ENCODE measurements at regions not wholly inside any gene's neighbourhood (a gene's known extent, or its start where the extent isn't known, plus 50 kb on each side); places are given as distances from the start of the nearest gene placed in this dataset.
"Not testable (repeated sequence)": the region's sequence is repeated elsewhere in the genome, so short reads cannot be mapped to it uniquely, and the experiment has no call there.

GRCh38 chr12:59317598-59317997 is 278.2 kb upstream of the SLC16A7 start:
- Histone ChIP-seq H3K9me3 (ENCODE audit: control insufficient read depth in 2 of 2, insufficient read depth in 1 of 2, low read length in 1 of 2) (peaks cover 0 to 3% of the 10 kb centered on the region in 2 donors), H3K27me3 (ENCODE audit: control insufficient read depth in 2 of 2, insufficient read depth in 1 of 2, low read length in 1 of 2) (no peaks in the 10 kb centered on the region), H3K27ac (ENCODE audit: low read depth in 1 of 2, low read length in 1 of 2) (no peak overlapping the region), H3K4me1 (ENCODE audit: control insufficient read depth in 2 of 2, insufficient read depth in 2 of 2, low read length in 2 of 2) (no peaks in the 10 kb centered on the region), H3K4me3 (ENCODE audit: low read length in 2 of 2) (no peak overlapping the region), H3K36me3 (ENCODE audit: control insufficient read depth in 2 of 2, insufficient read depth in 2 of 2, low read length in 1 of 2) (no peaks in the 10 kb centered on the region)
- WGBS: 95% methylated on average over 6 of the region's 6 CpGs
- no peak for DNase-seq (ENCODE audit: low read depth in 6 of 9, low spot score in 9 of 9)

GRCh38 chr12:59316938-59317337 is 278.9 kb upstream of the SLC16A7 start:
- H3K4me3 ChIP-seq (ENCODE audit: low read length in 2 of 2): no peak overlapping the region
- H3K36me3 ChIP-seq (ENCODE audit: control insufficient read depth in 2 of 2, insufficient read depth in 2 of 2, low read length in 1 of 2): no peaks in the 10 kb centered on the region
- H3K9me3 ChIP-seq (ENCODE audit: control insufficient read depth in 2 of 2, insufficient read depth in 1 of 2, low read length in 1 of 2): peaks cover 0 to 3% of the 10 kb centered on the region in 2 donors
- DNase-seq (ENCODE audit: low read depth in 6 of 9, low spot score in 9 of 9): no peak
- H3K27ac ChIP-seq (ENCODE audit: low read depth in 1 of 2, low read length in 1 of 2): no peak overlapping the region
- WGBS: 98% methylated on average over 3 of the region's 3 CpGs
- no peaks in the 10 kb centered on the region for H3K27me3 ChIP-seq (ENCODE audit: control insufficient read depth in 2 of 2, insufficient read depth in 1 of 2, low read length in 1 of 2)
- no peaks in the 10 kb centered on the region for H3K4me1 ChIP-seq (ENCODE audit: control insufficient read depth in 2 of 2, insufficient read depth in 2 of 2, low read length in 2 of 2)

- not testable (repeated sequence) for H3K4me1 ChIP-seq (ENCODE audit: control insufficient read depth in 2 of 2, insufficient read depth in 2 of 2, low read length in 2 of 2); H3K9me3 ChIP-seq (ENCODE audit: control insufficient read depth in 2 of 2, insufficient read depth in 1 of 2, low read length in 1 of 2); H3K27me3 ChIP-seq (ENCODE audit: control insufficient read depth in 2 of 2, insufficient read depth in 1 of 2, low read length in 1 of 2); H3K27ac ChIP-seq (ENCODE audit: low read depth in 1 of 2, low read length in 1 of 2); DNase-seq (ENCODE audit: low read depth in 6 of 9, low spot score in 9 of 9); H3K36me3 ChIP-seq (ENCODE audit: control insufficient read depth in 2 of 2, insufficient read depth in 2 of 2, low read length in 1 of 2); H3K4me3 ChIP-seq (ENCODE audit: low read length in 2 of 2)
- 97% methylated on average over 13 of the region's 13 CpGs for WGBS
Observed at GRCh38 chr12:59316354-59316753, 279.5 kb upstream of the SLC16A7 start.

DNA sequence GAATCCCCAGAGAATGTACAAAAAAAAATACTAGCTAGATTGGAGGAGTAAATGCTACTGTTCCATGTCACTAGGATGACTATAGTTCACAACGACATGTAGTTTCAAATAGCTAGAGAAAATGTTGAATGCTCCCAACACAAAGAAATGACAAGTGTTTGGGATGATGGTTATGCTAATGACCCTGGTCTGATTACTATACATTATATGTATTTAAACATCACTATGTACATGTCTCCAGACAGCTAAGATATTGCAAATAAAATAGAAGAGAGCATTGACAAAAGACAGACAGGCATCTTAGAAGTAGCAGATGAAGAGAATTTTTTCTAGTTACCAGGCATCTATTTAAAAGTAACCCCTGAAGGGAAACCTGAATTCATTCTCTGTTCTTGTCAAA is 281.6 kb upstream of the SLC16A7 start:
- H3K27ac ChIP-seq (ENCODE audit: low read depth in 1 of 2, low read length in 1 of 2): no peak overlapping the region
- no peaks in the 10 kb centered on the region for H3K4me1 ChIP-seq (ENCODE audit: control insufficient read depth in 2 of 2, insufficient read depth in 2 of 2, low read length in 2 of 2)
- H3K4me3 ChIP-seq (ENCODE audit: low read length in 2 of 2): no peak overlapping the region
- H3K36me3 ChIP-seq (ENCODE audit: control insufficient read depth in 2 of 2, insufficient read depth in 2 of 2, low read length in 1 of 2): no peaks in the 10 kb centered on the region
- peaks cover 0 to 3% of the 10 kb centered on the region in 2 donors for H3K9me3 ChIP-seq (ENCODE audit: control insufficient read depth in 2 of 2, insufficient read depth in 1 of 2, low read length in 1 of 2)
- no peaks in the 10 kb centered on the region for H3K27me3 ChIP-seq (ENCODE audit: control insufficient read depth in 2 of 2, insufficient read depth in 1 of 2, low read length in 1 of 2)
- 93% methylated on average over 1 of the region's 1 CpG for WGBS
- DNase-seq (ENCODE audit: low read depth in 6 of 9, low spot score in 9 of 9): no peak

DNA sequence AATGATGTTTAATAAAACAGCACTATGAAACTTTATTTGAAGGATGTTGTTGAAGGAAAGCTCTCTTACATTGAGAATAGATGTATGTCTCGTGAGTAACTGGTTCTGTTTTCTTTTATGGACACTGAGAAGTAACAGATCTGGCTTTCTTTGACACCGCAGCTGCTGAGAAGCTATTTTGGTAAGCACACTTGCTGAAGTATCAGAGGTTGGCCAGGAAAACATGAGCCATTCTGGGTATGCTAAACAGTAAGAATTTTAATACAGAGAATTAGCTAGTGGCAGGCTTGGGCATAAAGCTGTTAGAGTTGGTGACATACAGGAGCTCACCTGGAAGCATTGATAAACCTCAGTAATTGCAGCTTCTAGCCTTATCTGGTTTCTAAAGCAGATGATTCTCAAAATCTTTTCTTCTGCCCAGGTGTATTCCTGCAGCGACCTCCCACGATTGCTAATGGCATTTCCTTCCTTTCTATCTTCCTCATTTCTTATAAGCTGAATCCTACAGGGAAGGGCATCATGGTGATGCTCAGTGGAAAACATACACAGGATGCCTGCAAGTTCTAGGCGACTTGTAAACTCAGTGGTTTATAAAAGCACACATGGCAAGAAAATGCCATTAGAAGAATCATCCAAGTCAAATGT is 291.6 kb upstream of the SLC16A7 start:
- 72% methylated on average over 5 of the region's 5 CpGs for WGBS
- DNase-seq (ENCODE audit: low read depth in 6 of 9, low spot score in 9 of 9): no peak
- H3K4me3 ChIP-seq (ENCODE audit: low read length in 2 of 2): no peak overlapping the region
- H3K36me3 ChIP-seq (ENCODE audit: control insufficient read depth in 2 of 2, insufficient read depth in 2 of 2, low read length in 1 of 2): no peaks in the 10 kb centered on the region
- H3K27ac ChIP-seq (ENCODE audit: low read depth in 1 of 2, low read length in 1 of 2): no peak overlapping the region
- H3K9me3 ChIP-seq (ENCODE audit: control insufficient read depth in 2 of 2, insufficient read depth in 1 of 2, low read length in 1 of 2): no peaks in the 10 kb centered on the region
- H3K4me1 ChIP-seq (ENCODE audit: control insufficient read depth in 2 of 2, insufficient read depth in 2 of 2, low read length in 2 of 2): no peaks in the 10 kb centered on the region
- H3K27me3 ChIP-seq (ENCODE audit: control insufficient read depth in 2 of 2, insufficient read depth in 1 of 2, low read length in 1 of 2): no peaks in the 10 kb centered on the region

DNA sequence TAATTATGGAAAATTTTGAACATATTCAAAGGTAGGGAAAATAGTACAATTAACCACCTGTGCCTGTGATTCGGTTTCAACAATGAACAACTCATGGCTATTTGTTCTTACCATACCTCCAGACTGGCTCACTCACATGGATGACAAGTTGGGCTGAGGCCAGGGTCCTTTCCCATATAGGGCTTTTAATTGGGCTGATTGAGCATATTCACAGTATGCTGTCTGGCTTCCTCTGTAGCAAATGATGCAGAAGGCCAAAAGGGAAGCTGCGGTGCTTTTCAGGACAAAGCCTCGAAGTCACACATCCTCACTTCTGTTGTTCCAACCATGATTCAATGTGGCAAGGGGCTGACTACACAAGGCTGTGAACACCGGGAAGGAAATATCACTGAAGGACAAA is 297.5 kb upstream of the SLC16A7 start:
- H3K27me3 ChIP-seq (ENCODE audit: control insufficient read depth in 2 of 2, insufficient read depth in 1 of 2, low read length in 1 of 2): no peaks in the 10 kb centered on the region
- no peaks in the 10 kb centered on the region for H3K4me1 ChIP-seq (ENCODE audit: control insufficient read depth in 2 of 2, insufficient read depth in 2 of 2, low read length in 2 of 2)
- H3K4me3 ChIP-seq (ENCODE audit: low read length in 2 of 2): no peak overlapping the region

GRCh38 chr12:59294221-59294620 is 301.6 kb upstream of the SLC16A7 start:
- no peak for DNase-seq (ENCODE audit: low read depth in 6 of 9, low spot score in 9 of 9)
- no peaks in the 10 kb centered on the region for H3K9me3 ChIP-seq (ENCODE audit: control insufficient read depth in 2 of 2, insufficient read depth in 1 of 2, low read length in 1 of 2)
- no peaks in the 10 kb centered on the region for H3K27me3 ChIP-seq (ENCODE audit: control insufficient read depth in 2 of 2, insufficient read depth in 1 of 2, low read length in 1 of 2)
- H3K27ac ChIP-seq (ENCODE audit: low read depth in 1 of 2, low read length in 1 of 2): no peak overlapping the region
- no peak overlapping the region for H3K4me3 ChIP-seq (ENCODE audit: low read length in 2 of 2)
- WGBS: 86% methylated on average over 5 of the region's 5 CpGs
- no peaks in the 10 kb centered on the region for H3K36me3 ChIP-seq (ENCODE audit: control insufficient read depth in 2 of 2, insufficient read depth in 2 of 2, low read length in 1 of 2)
- H3K4me1 ChIP-seq (ENCODE audit: control insufficient read depth in 2 of 2, insufficient read depth in 2 of 2, low read length in 2 of 2): no peaks in the 10 kb centered on the region

More for the DNA sequence above, 297.5 kb upstream of the SLC16A7 start:
- 47% methylated on average over 4 of the region's 4 CpGs for WGBS
- Histone ChIP-seq H3K36me3 (ENCODE audit: control insufficient read depth in 2 of 2, insufficient read depth in 2 of 2, low read length in 1 of 2) (no peaks in the 10 kb centered on the region), H3K9me3 (ENCODE audit: control insufficient read depth in 2 of 2, insufficient read depth in 1 of 2, low read length in 1 of 2) (no peaks in the 10 kb centered on the region), H3K27ac (ENCODE audit: low read depth in 1 of 2, low read length in 1 of 2) (no peak overlapping the region)
- DNase-seq (ENCODE audit: low read depth in 6 of 9, low spot score in 9 of 9): no peak

DNA sequence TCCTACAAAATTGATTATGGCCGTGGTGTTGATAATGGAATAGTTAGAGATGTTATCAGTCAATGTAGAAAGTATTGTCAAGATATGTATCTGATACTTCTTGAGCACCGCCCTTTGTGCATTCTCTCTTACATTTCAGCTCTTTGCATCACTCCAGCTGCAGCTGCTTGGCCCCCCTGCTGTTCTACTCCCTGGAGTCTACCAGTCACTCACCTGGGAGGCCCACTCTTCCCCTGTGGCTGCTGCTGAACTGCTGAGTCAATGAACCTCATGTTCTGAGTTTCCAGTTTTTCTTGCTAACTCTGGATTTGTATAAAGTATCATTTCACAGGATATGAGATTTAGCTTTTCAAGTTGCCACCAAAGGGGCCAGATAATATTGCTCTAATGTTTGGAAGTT is 312.8 kb upstream of the SLC16A7 start:
- DNase-seq (ENCODE audit: low read depth in 6 of 9, low spot score in 9 of 9): no peak
- Histone ChIP-seq H3K9me3 (ENCODE audit: control insufficient read depth in 2 of 2, insufficient read depth in 1 of 2, low read length in 1 of 2) (peaks cover 0 to 1% of the 10 kb centered on the region in 2 donors), H3K36me3 (ENCODE audit: control insufficient read depth in 2 of 2, insufficient read depth in 2 of 2, low read length in 1 of 2) (no peaks in the 10 kb centered on the region), H3K4me3 (ENCODE audit: low read length in 2 of 2) (no peak overlapping the region), H3K27ac (ENCODE audit: low read depth in 1 of 2, low read length in 1 of 2) (no peak overlapping the region), H3K4me1 (ENCODE audit: control insufficient read depth in 2 of 2, insufficient read depth in 2 of 2, low read length in 2 of 2) (no peaks in the 10 kb centered on the region), H3K27me3 (ENCODE audit: control insufficient read depth in 2 of 2, insufficient read depth in 1 of 2, low read length in 1 of 2) (no peaks in the 10 kb centered on the region)
- WGBS: 91% methylated on average over 2 of the region's 2 CpGs

DNA sequence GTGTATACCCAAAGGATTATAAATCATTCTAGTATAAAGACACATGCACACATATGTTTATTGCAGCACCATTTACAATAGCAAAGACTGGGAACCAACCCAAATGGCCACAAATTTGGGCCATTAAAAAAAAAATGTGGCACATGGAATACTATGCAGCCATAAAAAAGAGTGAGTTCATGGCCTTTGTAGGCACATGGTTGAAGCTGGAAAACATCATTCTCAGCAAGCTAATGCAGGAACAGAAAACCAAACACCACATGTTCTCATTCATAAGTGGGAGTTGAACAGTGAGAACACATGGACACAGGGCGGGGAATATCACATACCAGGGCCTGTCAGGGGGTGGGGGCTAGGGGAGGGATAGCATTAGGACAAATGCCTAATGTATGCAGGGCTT is 322.3 kb upstream of the SLC16A7 start:
- not testable (repeated sequence) for H3K27ac ChIP-seq (ENCODE audit: low read depth in 1 of 2, low read length in 1 of 2); DNase-seq (ENCODE audit: low read depth in 6 of 9, low spot score in 9 of 9); H3K4me1 ChIP-seq (ENCODE audit: control insufficient read depth in 2 of 2, insufficient read depth in 2 of 2, low read length in 2 of 2); H3K36me3 ChIP-seq (ENCODE audit: control insufficient read depth in 2 of 2, insufficient read depth in 2 of 2, low read length in 1 of 2); H3K4me3 ChIP-seq (ENCODE audit: low read length in 2 of 2); H3K27me3 ChIP-seq (ENCODE audit: control insufficient read depth in 2 of 2, insufficient read depth in 1 of 2, low read length in 1 of 2); H3K9me3 ChIP-seq (ENCODE audit: control insufficient read depth in 2 of 2, insufficient read depth in 1 of 2, low read length in 1 of 2)
- WGBS: 92% methylated on average over 1 of the region's 1 CpG

Data from thymus (tissue), 11 donors.